AG09309 (cell line): ENCODE measurements at regions not wholly inside any gene's neighbourhood (a gene's known extent, or its start where the extent isn't known, plus 50 kb on each side); places are given as distances from the start of the nearest gene placed in this dataset.

ENCODE experiments used
- DNase-seq: peaks from one replicate; pipeline ENCODE4 v3.0.0-alpha.2; 2010; ENCODE audit warnings: low read depth
- H3K4me3 ChIP-seq: 2 replicates; pipeline ENCODE4 v1.5.1; 2011; ENCODE audit warnings: mild to moderate bottlenecking, low read depth, low read length, moderate library complexity; ENCODE audit not compliant: control insufficient read depth
- CTCF ChIP-seq: IDR thresholded peaks from 2 replicates; pipeline ENCODE4 v1.5.1; 2011; ENCODE audit warnings: mild to moderate bottlenecking, low read depth, low read length, inconsistent platforms; ENCODE audit not compliant: insufficient read depth, control insufficient read depth; ENCODE audit errors: missing control alignments

GRCh38 chr5:148912714-148913398, 86.4 kb downstream of the ADRB2 start:
- peak; percentile 30 for TF ChIP-seq CTCF
- DNase-seq: peak; percentile 88
- no peak overlapping the region for H3K4me3 ChIP-seq

- no peak overlapping the region for H3K4me3 ChIP-seq
- TF ChIP-seq CTCF: no peak
- DNase-seq: no peak
These were observed 87.1 kb downstream of the ADRB2 start for GRCh38 chr5:148913493-148913892.

- H3K4me3 ChIP-seq: no peak overlapping the region
- peak; percentile 73 for DNase-seq
- no peak for TF ChIP-seq CTCF
These were observed 87.6 kb downstream of the ADRB2 start for GRCh38 chr5:148913985-148914431.

- no peak for DNase-seq
These were observed 88.9 kb downstream of the ADRB2 start for GRCh38 chr5:148915224-148915817.

GRCh38 chr5:148920646-148921288, 94.4 kb downstream of the ADRB2 start:
- no peak for TF ChIP-seq CTCF
- no peak overlapping the region for H3K4me3 ChIP-seq
- DNase-seq: no peak

More at GRCh38 chr5:148915224-148915817, 88.9 kb downstream of the ADRB2 start:
- no peak overlapping the region for H3K4me3 ChIP-seq
- no peak for TF ChIP-seq CTCF

- no peak for DNase-seq
- no peak for TF ChIP-seq CTCF
- no peak overlapping the region for H3K4me3 ChIP-seq
These were observed 94.9 kb downstream of the ADRB2 start for GRCh38 chr5:148921350-148921749.
